ENCODE measurements at regions not wholly inside any gene's neighbourhood (a gene's known extent, or its start where the extent isn't known, plus 50 kb on each side); places are given as distances from the start of the nearest gene placed in this dataset.

DNA sequence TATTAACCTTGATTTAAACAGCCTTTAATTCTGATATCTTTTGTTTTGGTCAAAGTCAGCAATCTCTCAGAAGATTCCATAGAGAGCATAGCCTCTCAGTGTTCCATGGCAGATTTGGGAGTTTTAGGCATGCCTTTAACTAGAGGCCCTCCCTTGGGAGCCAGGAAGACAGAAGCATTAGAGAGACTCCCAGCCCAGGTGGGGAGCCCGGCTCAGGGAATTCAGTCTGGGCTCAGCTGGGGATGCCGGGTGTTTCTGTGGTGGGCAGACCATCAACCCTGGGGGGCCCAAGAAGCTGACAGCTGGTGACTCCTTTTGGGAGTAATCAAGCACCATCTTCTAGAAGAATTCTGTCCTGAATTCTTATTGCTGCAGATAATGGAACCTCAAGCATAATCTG is 99.7 kb upstream of the CELF4 start:
- DNase-seq (ENCODE audit: low read depth), result no peak
- TF ChIP-seq, protein P1, sequence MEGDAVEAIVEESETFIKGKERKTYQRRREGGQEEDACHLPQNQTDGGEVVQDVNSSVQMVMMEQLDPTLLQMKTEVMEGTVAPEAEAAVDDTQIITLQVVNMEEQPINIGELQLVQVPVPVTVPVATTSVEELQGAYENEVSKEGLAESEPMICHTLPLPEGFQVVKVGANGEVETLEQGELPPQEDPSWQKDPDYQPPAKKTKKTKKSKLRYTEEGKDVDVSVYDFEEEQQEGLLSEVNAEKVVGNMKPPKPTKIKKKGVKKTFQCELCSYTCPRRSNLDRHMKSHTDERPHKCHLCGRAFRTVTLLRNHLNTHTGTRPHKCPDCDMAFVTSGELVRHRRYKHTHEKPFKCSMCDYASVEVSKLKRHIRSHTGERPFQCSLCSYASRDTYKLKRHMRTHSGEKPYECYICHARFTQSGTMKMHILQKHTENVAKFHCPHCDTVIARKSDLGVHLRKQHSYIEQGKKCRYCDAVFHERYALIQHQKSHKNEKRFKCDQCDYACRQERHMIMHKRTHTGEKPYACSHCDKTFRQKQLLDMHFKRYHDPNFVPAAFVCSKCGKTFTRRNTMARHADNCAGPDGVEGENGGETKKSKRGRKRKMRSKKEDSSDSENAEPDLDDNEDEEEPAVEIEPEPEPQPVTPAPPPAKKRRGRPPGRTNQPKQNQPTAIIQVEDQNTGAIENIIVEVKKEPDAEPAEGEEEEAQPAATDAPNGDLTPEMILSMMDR (IDR thresholded peaks at IDR 0.05; ENCODE audit: low read depth, low read length), result no peak
- TF ChIP-seq, protein P2, sequence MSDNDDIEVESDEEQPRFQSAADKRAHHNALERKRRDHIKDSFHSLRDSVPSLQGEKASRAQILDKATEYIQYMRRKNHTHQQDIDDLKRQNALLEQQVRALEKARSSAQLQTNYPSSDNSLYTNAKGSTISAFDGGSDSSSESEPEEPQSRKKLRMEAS (IDR thresholded peaks at IDR 0.05; ENCODE audit: low read depth, low read length), result no peak
- TF ChIP-seq MYC (IDR thresholded peaks at IDR 0.05; ENCODE audit: low read depth, low read length) (no peak), POLR2A (IDR thresholded peaks at IDR 0.05; ENCODE audit: extremely low read depth, insufficient read length) (no peak)

DNA sequence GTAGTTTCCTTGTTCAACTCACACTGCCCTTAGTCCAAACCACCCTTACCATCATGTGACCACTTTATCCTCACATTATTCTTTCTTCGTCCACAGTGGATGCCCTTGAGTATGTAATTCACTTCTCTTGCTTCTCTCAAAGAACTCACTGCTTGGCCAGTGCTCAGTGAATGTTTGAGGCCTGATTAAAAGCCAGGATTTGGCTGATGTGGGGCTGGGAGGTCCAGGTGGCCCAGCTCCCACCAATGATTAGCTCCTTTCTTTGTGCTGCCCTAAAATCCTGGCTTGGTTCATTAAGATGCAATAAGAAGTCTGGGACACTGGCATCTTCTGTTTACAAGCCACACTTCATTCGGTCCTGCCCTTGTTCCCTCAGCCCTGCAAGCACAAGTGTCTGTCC is 97.8 kb upstream of the CELF4 start:
- H3K4me3 ChIP-seq (ENCODE audit: low read depth, low read length), result no peak overlapping the region
- TF ChIP-seq POLR2A (IDR thresholded peaks at IDR 0.05; ENCODE audit: extremely low read depth, insufficient read length) (no peak), MYC (IDR thresholded peaks at IDR 0.05; ENCODE audit: low read depth, low read length) (no peak)
- TF ChIP-seq, protein P2 (IDR thresholded peaks at IDR 0.05; ENCODE audit: low read depth, low read length), result no peak
- TF ChIP-seq, protein P1 (IDR thresholded peaks at IDR 0.05; ENCODE audit: low read depth, low read length), result no peak
- DNase-seq (ENCODE audit: low read depth), result no peak

More for the DNA sequence above, 99.7 kb upstream of the CELF4 start:
- H3K4me3 ChIP-seq (ENCODE audit: low read depth, low read length), result no peak overlapping the region

DNA sequence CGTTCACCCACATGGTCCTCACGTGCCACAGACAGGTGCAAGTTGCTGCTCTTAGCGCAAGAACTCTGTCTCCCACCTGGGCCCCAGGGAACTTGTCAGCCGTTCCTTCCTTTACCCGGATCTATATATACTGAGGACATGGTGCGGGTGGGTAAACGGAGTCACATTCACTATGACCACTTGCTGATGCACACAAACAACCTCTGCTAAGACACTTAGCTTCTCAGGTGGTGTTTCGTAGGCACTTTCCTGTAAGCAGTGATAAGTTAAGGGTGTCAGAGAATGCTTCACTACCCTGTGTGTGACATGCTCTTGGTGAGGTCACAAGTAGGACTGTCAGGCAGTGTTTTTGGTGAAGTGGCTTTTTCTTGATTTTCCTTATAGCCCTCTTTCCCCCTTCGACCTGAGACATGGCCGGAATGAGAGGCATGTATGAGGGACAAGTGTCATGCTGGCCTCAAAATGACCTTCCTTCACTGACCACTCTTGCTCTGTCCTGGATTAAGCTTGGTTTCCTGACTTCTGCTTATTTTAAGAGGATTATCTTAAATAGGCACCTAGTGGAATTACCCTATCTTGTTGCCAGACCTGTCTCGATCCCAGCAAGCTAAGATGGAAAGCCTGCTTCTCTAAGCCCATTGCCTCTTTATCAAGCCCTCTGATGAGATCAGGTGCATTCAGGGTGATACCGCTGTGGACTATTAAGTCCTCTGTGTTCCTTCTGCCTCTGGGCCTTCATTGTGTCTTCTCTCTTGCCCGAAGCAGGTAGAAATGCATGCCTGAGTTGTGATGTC is 97.1 kb upstream of the CELF4 start:
- TF ChIP-seq MYC (IDR thresholded peaks at IDR 0.05; ENCODE audit: low read depth, low read length) (no peak), POLR2A (IDR thresholded peaks at IDR 0.05; ENCODE audit: extremely low read depth, insufficient read length) (no peak)
- TF ChIP-seq, protein P2 (IDR thresholded peaks at IDR 0.05; ENCODE audit: low read depth, low read length), result no peak
- TF ChIP-seq, protein P1 (IDR thresholded peaks at IDR 0.05; ENCODE audit: low read depth, low read length), result no peak
- no peak overlapping the region for H3K4me3 ChIP-seq (ENCODE audit: low read depth, low read length)
- no peak for DNase-seq (ENCODE audit: low read depth)

DNA sequence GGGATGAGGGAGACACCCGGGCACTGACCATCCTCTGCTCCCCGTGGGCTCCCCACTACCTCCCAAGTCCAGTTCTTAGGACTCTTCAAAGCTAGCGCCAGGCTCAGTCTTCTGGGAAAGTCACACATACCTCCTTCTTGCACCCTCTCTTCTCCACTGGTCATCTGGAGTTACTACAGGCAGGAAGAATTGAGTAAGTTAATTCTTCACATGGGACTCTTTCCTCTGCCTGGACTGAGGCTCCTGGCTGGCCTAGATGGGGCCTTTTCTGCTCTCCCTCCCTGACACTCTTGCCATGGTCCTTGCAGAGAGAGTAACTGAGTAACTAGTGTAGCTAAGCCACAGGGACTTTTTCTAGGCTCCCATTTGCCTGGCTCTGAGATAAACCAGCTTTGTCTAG is 96.5 kb upstream of the CELF4 start:
- TF ChIP-seq, protein P2 (IDR thresholded peaks at IDR 0.05; ENCODE audit: low read depth, low read length), result no peak
- TF ChIP-seq MYC (IDR thresholded peaks at IDR 0.05; ENCODE audit: low read depth, low read length) (no peak), POLR2A (IDR thresholded peaks at IDR 0.05; ENCODE audit: extremely low read depth, insufficient read length) (no peak)
- TF ChIP-seq, protein P1 (IDR thresholded peaks at IDR 0.05; ENCODE audit: low read depth, low read length), result no peak
- H3K4me3 ChIP-seq (ENCODE audit: low read depth, low read length), result no peak overlapping the region
- no peak for DNase-seq (ENCODE audit: low read depth)

DNA sequence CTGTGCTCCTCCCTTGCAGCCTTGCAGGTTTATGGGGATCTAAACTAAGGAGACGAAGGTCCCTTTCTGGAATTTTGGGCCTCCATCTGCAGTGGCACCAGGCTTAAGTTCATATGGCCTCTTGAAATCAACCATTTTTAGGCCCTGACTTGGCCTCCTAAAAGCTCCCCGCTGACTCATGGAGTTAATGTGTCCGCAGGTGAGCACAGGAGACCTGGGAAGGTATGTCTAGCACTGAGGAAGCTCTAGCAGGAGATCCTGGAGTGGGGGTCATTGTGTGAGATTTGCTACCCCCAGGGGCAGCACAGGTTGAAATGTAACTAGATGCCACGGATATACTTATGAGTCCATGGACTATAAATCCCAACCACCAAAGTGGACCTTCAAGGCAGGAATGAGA is 95.9 kb upstream of the CELF4 start:
- DNase-seq (ENCODE audit: low read depth), result no peak
- TF ChIP-seq, protein P1 (IDR thresholded peaks at IDR 0.05; ENCODE audit: low read depth, low read length), result no peak
- TF ChIP-seq, protein P2 (IDR thresholded peaks at IDR 0.05; ENCODE audit: low read depth, low read length), result no peak
- no peak overlapping the region for H3K4me3 ChIP-seq (ENCODE audit: low read depth, low read length)
